ENCODE measurements at regions not wholly inside any gene's neighbourhood (a gene's known extent, or its start where the extent isn't known, plus 50 kb on each side); places are given as distances from the start of the nearest gene placed in this dataset.

DNA sequence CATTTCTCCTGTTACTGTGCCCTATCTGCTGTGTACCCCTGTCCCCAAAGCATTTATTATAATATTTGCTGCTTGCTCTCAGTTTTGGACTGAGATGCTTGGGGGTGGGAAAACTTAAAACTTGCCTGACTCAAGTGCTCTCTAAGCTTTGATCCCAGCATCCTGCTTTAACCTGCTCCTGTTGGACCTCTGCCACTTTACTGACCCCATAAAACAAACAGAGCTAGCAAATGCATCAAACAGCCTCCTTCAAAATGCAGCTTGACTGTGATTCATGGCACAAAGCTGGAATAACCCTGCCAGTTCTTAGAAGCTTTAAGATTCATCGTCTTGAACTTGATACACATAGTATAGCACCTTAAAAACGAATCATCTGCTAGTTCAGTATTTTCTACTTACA is 212.5 kb downstream of the DEPDC1B start:
- TF ChIP-seq EZH2 (IDR thresholded peaks at IDR 0.05; ENCODE audit: insufficient read depth, poor library complexity, severe bottlenecking) (no peak), EZH2phosphoT487 (IDR thresholded peaks at IDR 0.05; ENCODE audit: insufficient read depth, low read depth) (no peak)

All from GM23248 (cell line).